H1 (cell line): ENCODE measurements at regions not wholly inside any gene's neighbourhood (a gene's known extent, or its start where the extent isn't known, plus 50 kb on each side); places are given as distances from the start of the nearest gene placed in this dataset.

ENCODE experiments used
- CTCF ChIA-PET: fragments of 300-600 bp; sonication (Branson Sonifier 250); formaldehyde crosslinking; loops from one replicate; lab custom pipeline; 2021; ENCODE audit not compliant: partially characterized antibody; lab: Charles Lee
- POLR2A ChIA-PET: fragments of 300-600 bp; sonication (Branson Sonifier 250); formaldehyde crosslinking; loops from one replicate; lab custom pipeline; 2021; ENCODE audit warnings: inconsistent platforms; ENCODE audit not compliant: partially characterized antibody; lab: Charles Lee
- DNase-seq, 2 experiments: peaks; one replicate each; pipeline versions ENCODE4 v3.0.0 to v3.0.0-alpha.2; 2010 to 2022; ENCODE audit warnings: low spot score in 2 of 2, low read depth in 1 of 2, mixed read lengths in 1 of 2
- FAIRE-seq: peaks from 2 replicates; lab custom pipeline; 2011; peaks lifted over from hg19 to GRCh38; lab: Jason Lieb, UNC
- H2AFZ ChIP-seq: 2 replicates; pipeline ENCODE4 v1.8.1; 2012; ENCODE audit warnings: low read length, inconsistent platforms
- H2AK5ac ChIP-seq: 2 replicates; pipeline ENCODE4 v1.6.1; 2013; ENCODE audit warnings: low read depth, low read length
- H2BK120ac ChIP-seq: replicated peaks from 2 replicates; pipeline ENCODE3; 2013; ENCODE audit warnings: low read depth, low read length, inconsistent platforms
- H2BK12ac ChIP-seq: 2 replicates; pipeline ENCODE4 v1.6.1; 2013; ENCODE audit warnings: low read depth, low read length
- H2BK15ac ChIP-seq: 2 replicates; pipeline ENCODE4 v1.6.1; 2013; ENCODE audit warnings: low read length
- H2BK20ac ChIP-seq: 2 replicates; pipeline ENCODE4 v1.6.1; 2013; ENCODE audit warnings: low read length
- H2BK5ac ChIP-seq: 2 replicates; pipeline ENCODE4 v1.6.1; 2013; ENCODE audit warnings: low read depth, low read length
- H3K14ac ChIP-seq: 2 replicates; pipeline ENCODE4 v1.6.1; 2013; ENCODE audit warnings: inconsistent platforms; ENCODE audit not compliant: insufficient read length
- H3K18ac ChIP-seq: 2 replicates; pipeline ENCODE4 v1.6.1; 2013; ENCODE audit warnings: low read length; ENCODE audit errors: extremely low read depth
- H3K23ac ChIP-seq: 2 replicates; pipeline ENCODE4 v1.6.1; 2013; ENCODE audit warnings: inconsistent platforms; ENCODE audit not compliant: insufficient read length
- H3K23me2 ChIP-seq: 2 replicates; pipeline ENCODE4 v1.6.1; 2013; ENCODE audit warnings: low read depth, low read length
- H3K27ac ChIP-seq: 2 replicates; pipeline ENCODE4 v1.6.1; 2011; ENCODE audit warnings: low read depth, low read length, inconsistent platforms
- H3K27me3 ChIP-seq, 4 experiments: replicated peaks in 1 of 4; 1 replicate in 1 of 4; 2 replicates in 3 of 4; pipeline versions ENCODE4 v1.6.1 to v1.8.1; 2011 to 2013; ENCODE audit warnings: low read length in 3 of 4, mild to moderate bottlenecking in 3 of 4, inconsistent platforms in 2 of 4, mixed read lengths in 2 of 4, moderate library complexity in 1 of 4; ENCODE audit not compliant: control insufficient read depth in 3 of 4, insufficient read depth in 3 of 4; ENCODE audit errors: extremely low read depth in 1 of 4
- H3K36me3 ChIP-seq, 4 experiments: 2 replicates each; pipeline versions ENCODE4 v1.6.1 to v1.8.1; 2011 to 2013; ENCODE audit warnings: mild to moderate bottlenecking in 4 of 4, low read length in 3 of 4, moderate library complexity in 2 of 4, control low read depth in 1 of 4, inconsistent platforms in 1 of 4; ENCODE audit not compliant: insufficient read depth in 4 of 4, control insufficient read depth in 2 of 4
- H3K4ac ChIP-seq: replicated peaks from 2 replicates; pipeline ENCODE3; 2013; ENCODE audit warnings: low read length, low read depth, mixed read lengths, inconsistent platforms; ENCODE audit not compliant: insufficient read length
- H3K4me1 ChIP-seq, 4 experiments: replicated peaks in 1 of 4; 1 replicate in 1 of 4; 2 replicates in 3 of 4; pipeline versions ENCODE4 v1.6.1 to v1.8.1; 2011 to 2013; ENCODE audit warnings: low read length in 3 of 4, inconsistent platforms in 2 of 4, mixed read lengths in 1 of 4; ENCODE audit not compliant: insufficient read depth in 4 of 4, control insufficient read depth in 3 of 4
- H3K4me2 ChIP-seq, 2 experiments: 2 replicates each; pipeline versions ENCODE4 v1.6.1 to v1.8.1; 2011 to 2013; ENCODE audit warnings: low read depth in 2 of 2, low read length in 2 of 2, control low read depth in 1 of 2, inconsistent platforms in 1 of 2, mild to moderate bottlenecking in 1 of 2; ENCODE audit not compliant: insufficient read depth in 1 of 2
- H3K4me3 ChIP-seq, 4 experiments: fragments of 200-600, 300-600 bp in 1 of 4; sonication (generic), shearing (Covaris generic), sonication (Bioruptor Twin) in 1 of 4; 2 replicates each; pipeline versions ENCODE4 v1.5.1 to v1.8.1; 2011 to 2016; ENCODE audit warnings: low read length in 4 of 4, low read depth in 3 of 4, control low read depth in 2 of 4, inconsistent platforms in 2 of 4, mild to moderate bottlenecking in 2 of 4, mixed read lengths in 1 of 4, moderate library complexity in 1 of 4; ENCODE audit not compliant: insufficient read depth in 2 of 4; ENCODE audit errors: extremely low read depth in 1 of 4
- H3K56ac ChIP-seq: replicated peaks from 2 replicates; pipeline ENCODE3; 2013; ENCODE audit warnings: low read depth, mild to moderate bottlenecking, mixed read lengths, low read length, inconsistent platforms; ENCODE audit not compliant: insufficient read length
- H3K79me1 ChIP-seq: 2 replicates; pipeline ENCODE4 v1.6.1; 2013; ENCODE audit warnings: low read depth, low read length, control low read depth
- H3K79me2 ChIP-seq, 2 experiments: 2 replicates each; pipeline versions ENCODE4 v1.6.1 to v1.8.1; 2012 to 2013; ENCODE audit warnings: low read length in 2 of 2, mild to moderate bottlenecking in 2 of 2, inconsistent platforms in 1 of 2; ENCODE audit not compliant: insufficient read depth in 2 of 2, control insufficient read depth in 1 of 2
- H3K9ac ChIP-seq, 4 experiments: replicated peaks in 1 of 4; 1 replicate in 1 of 4; 2 replicates in 3 of 4; pipeline versions ENCODE4 v1.6.1 to v1.8.1; 2011 to 2013; ENCODE audit warnings: low read depth in 3 of 4, low read length in 3 of 4, control low read depth in 2 of 4, mild to moderate bottlenecking in 2 of 4, moderate library complexity in 2 of 4, inconsistent platforms in 1 of 4; ENCODE audit errors: extremely low read depth in 1 of 4
- H3K9me3 ChIP-seq, 2 experiments: 2 replicates each; pipeline versions ENCODE4 v1.6.1 to v1.8.1; 2012 to 2013; ENCODE audit warnings: mild to moderate bottlenecking in 2 of 2, moderate library complexity in 2 of 2, control low read depth in 1 of 2, inconsistent platforms in 1 of 2, low read depth in 1 of 2, low read length in 1 of 2, mixed read lengths in 1 of 2; ENCODE audit not compliant: insufficient read depth in 2 of 2
- H4K20me1 ChIP-seq, 2 experiments: replicated peaks in 1 of 2; 2 replicates each; pipeline versions ENCODE3 to v1.8.1; 2011 to 2013; ENCODE audit warnings: inconsistent platforms in 2 of 2, low read length in 2 of 2, mild to moderate bottlenecking in 1 of 2; ENCODE audit not compliant: insufficient read depth in 2 of 2, control insufficient read depth in 1 of 2
- H4K5ac ChIP-seq: 2 replicates; pipeline ENCODE4 v1.6.1; 2013; ENCODE audit warnings: low read length, low read depth, mixed read lengths, inconsistent platforms; ENCODE audit not compliant: insufficient read length
- H4K8ac ChIP-seq: 2 replicates; pipeline ENCODE4 v1.8.0; 2013; ENCODE audit warnings: mild to moderate bottlenecking, moderate library complexity, low read length, inconsistent platforms; ENCODE audit not compliant: insufficient read depth; ENCODE audit errors: extremely low read depth
- H4K91ac ChIP-seq: replicated peaks from 2 replicates; pipeline ENCODE3; 2013; ENCODE audit warnings: low read length, mixed read lengths, inconsistent platforms; ENCODE audit not compliant: insufficient read length
- CHD1 ChIP-seq: IDR thresholded peaks from 2 replicates; pipeline ENCODE4 v1.6.1; 2012; ENCODE audit warnings: low read depth, low read length, improper control_type of control experiment
- JUN ChIP-seq: IDR thresholded peaks from 2 replicates; pipeline ENCODE4 v1.6.1; 2011; ENCODE audit warnings: low read depth, mild to moderate bottlenecking, improper control_type of control experiment, low read length
- POLR2AphosphoS5 ChIP-seq: IDR thresholded peaks from 2 replicates; pipeline ENCODE4 v1.6.1; 2011; ENCODE audit warnings: low read depth, low read length
- POU5F1 ChIP-seq: IDR thresholded peaks from 2 replicates; pipeline ENCODE4 v1.6.1; 2011; ENCODE audit warnings: low read depth, mild to moderate bottlenecking, low read length, moderate library complexity

- no peak overlapping the region for H3K18ac ChIP-seq
- H4K8ac ChIP-seq, result no peak overlapping the region
- H2BK15ac ChIP-seq, result no peak overlapping the region
- FAIRE-seq (no peak), DNase-seq (no peak)
- H2BK5ac ChIP-seq, result no peak overlapping the region
- no peaks in the 10 kb centered on the region for H3K36me3 ChIP-seq
- H3K23ac ChIP-seq, result no peak overlapping the region
- no peaks in the 10 kb centered on the region for H3K79me1 ChIP-seq
- no peaks in the 10 kb centered on the region; a peak in 1 of 7 replicates for H3K27me3 ChIP-seq
- no peak overlapping the region for H3K27ac ChIP-seq
- no peak overlapping the region for H3K4ac ChIP-seq
- no peak overlapping the region for H3K4me3 ChIP-seq
- no peak overlapping the region for H3K56ac ChIP-seq
- no peaks in the 10 kb centered on the region for H3K9me3 ChIP-seq
- H3K79me2 ChIP-seq, result no peaks in the 10 kb centered on the region
- TF ChIP-seq POLR2AphosphoS5 (no peak), JUN (no peak), CHD1 (no peak), POU5F1 (no peak)
- CTCF ChIA-PET, result no interaction called here
- no peaks in the 10 kb centered on the region for H3K23me2 ChIP-seq
- no peak overlapping the region for H3K14ac ChIP-seq
- H4K5ac ChIP-seq, result no peak overlapping the region
- no peak overlapping the region for H2BK120ac ChIP-seq
- H3K4me2 ChIP-seq, result no peak overlapping the region
- H2AK5ac ChIP-seq, result no peak overlapping the region
- no peak overlapping the region for H3K9ac ChIP-seq
- H4K91ac ChIP-seq, result no peak overlapping the region
- no peaks in the 10 kb centered on the region for H4K20me1 ChIP-seq
- H3K4me1 ChIP-seq, result no peaks in the 10 kb centered on the region
- no peak overlapping the region for H2BK20ac ChIP-seq
- no peak overlapping the region for H2AFZ ChIP-seq
- no peak overlapping the region for H2BK12ac ChIP-seq
- POLR2A ChIA-PET, result no interaction called here
Observed at GRCh38 chr9:116015855-116016254, 137.7 kb upstream of the PAPPA start.
